ENCODE measurements at regions not wholly inside any gene's neighbourhood (a gene's known extent, or its start where the extent isn't known, plus 50 kb on each side); places are given as distances from the start of the nearest gene placed in this dataset.

DNA sequence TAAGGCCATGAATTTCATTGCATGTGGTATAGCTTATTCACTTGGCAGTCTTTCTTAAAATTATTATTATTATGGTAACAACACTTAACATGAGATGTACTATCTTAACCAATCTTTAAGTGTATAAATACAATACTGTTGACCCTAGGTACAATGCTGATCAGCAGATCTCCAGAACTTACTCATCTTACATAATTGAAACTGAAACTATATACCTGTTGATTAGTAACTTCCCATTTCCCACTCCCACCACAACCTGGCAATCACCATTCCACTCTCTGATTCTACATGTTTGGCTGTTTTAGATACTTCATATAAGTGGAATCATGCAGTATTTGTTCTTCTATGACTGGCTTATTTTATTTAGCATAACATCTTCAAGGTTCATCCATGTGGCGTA is 150.2 kb upstream of the POU2AF2 start:
- H3K27me3 Mint-ChIP-seq (ENCODE audit: low read depth): peaks cover 4% of the 10 kb centered on the region
- H3K9me3 Mint-ChIP-seq: peaks cover under 1% of the 10 kb centered on the region
- H3K36me3 Mint-ChIP-seq: no peaks in the 10 kb centered on the region
- H3K4me1 Mint-ChIP-seq: peaks cover 2% of the 10 kb centered on the region
- TF ChIP-seq, protein P1, sequence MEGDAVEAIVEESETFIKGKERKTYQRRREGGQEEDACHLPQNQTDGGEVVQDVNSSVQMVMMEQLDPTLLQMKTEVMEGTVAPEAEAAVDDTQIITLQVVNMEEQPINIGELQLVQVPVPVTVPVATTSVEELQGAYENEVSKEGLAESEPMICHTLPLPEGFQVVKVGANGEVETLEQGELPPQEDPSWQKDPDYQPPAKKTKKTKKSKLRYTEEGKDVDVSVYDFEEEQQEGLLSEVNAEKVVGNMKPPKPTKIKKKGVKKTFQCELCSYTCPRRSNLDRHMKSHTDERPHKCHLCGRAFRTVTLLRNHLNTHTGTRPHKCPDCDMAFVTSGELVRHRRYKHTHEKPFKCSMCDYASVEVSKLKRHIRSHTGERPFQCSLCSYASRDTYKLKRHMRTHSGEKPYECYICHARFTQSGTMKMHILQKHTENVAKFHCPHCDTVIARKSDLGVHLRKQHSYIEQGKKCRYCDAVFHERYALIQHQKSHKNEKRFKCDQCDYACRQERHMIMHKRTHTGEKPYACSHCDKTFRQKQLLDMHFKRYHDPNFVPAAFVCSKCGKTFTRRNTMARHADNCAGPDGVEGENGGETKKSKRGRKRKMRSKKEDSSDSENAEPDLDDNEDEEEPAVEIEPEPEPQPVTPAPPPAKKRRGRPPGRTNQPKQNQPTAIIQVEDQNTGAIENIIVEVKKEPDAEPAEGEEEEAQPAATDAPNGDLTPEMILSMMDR (IDR thresholded peaks at IDR 0.05; ENCODE audit: unreplicated experiment): no peak
- H3K27ac Mint-ChIP-seq: no peak overlapping the region
- DNase-seq (ENCODE audit: low spot score in 2 of 2, unreplicated experiment in 2 of 2): no peak
- H3K4me3 Mint-ChIP-seq: no peak overlapping the region

- Mint-ChIP-seq H3K4me3 (no peak overlapping the region), H3K4me1 (peaks cover 2% of the 10 kb centered on the region), H3K36me3 (no peaks in the 10 kb centered on the region), H3K9me3 (no peaks in the 10 kb centered on the region), H3K27ac (no peak overlapping the region), H3K27me3 (ENCODE audit: low read depth) (peaks cover 6% of the 10 kb centered on the region)
- TF ChIP-seq, protein P1 (IDR thresholded peaks at IDR 0.05; ENCODE audit: unreplicated experiment): no peak
- no peak for DNase-seq (ENCODE audit: low spot score in 2 of 2, unreplicated experiment in 2 of 2)
Measured at GRCh38 chr11:111093061-111093460, 152.5 kb upstream of the POU2AF2 start.

- no peak for DNase-seq (ENCODE audit: low spot score in 2 of 2, unreplicated experiment in 2 of 2)
- Mint-ChIP-seq H3K27ac (no peak overlapping the region), H3K4me3 (no peak overlapping the region), H3K4me1 (no peaks in the 10 kb centered on the region), H3K27me3 (ENCODE audit: low read depth) (peaks cover 6% of the 10 kb centered on the region), H3K9me3 (no peaks in the 10 kb centered on the region), H3K36me3 (no peaks in the 10 kb centered on the region)
- TF ChIP-seq, protein P1 (IDR thresholded peaks at IDR 0.05; ENCODE audit: unreplicated experiment): no peak
Measured at GRCh38 chr11:111091321-111091938, 154.1 kb upstream of the POU2AF2 start.

DNA sequence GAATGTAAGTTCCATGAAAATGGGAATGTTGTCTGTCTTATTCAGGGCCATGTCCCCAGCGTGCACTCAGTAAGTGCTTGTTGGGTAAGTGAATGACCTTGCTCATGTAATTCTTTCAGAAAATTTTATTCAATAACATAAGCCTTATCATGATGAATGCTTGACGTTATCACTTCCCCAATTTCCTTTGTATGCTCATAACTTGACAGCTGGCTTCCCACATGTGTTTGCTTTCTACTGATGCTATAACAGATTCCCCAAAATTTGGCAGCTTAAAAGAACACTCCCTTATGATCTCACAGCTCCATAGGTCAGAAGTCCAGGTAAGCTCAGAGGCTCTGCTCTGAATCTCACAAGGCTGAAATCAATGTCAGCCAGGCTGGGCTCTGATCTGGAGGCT is 155.8 kb upstream of the POU2AF2 start:
- TF ChIP-seq, protein P1 (IDR thresholded peaks at IDR 0.05; ENCODE audit: unreplicated experiment): no peak
- H3K9me3 Mint-ChIP-seq: no peaks in the 10 kb centered on the region
- H3K36me3 Mint-ChIP-seq: no peaks in the 10 kb centered on the region
- H3K27ac Mint-ChIP-seq: no peak overlapping the region
- no peak for DNase-seq (ENCODE audit: low spot score in 2 of 2, unreplicated experiment in 2 of 2)
- no peak overlapping the region for H3K4me3 Mint-ChIP-seq
- H3K4me1 Mint-ChIP-seq: no peaks in the 10 kb centered on the region
- H3K27me3 Mint-ChIP-seq (ENCODE audit: low read depth): peaks cover 6% of the 10 kb centered on the region

GRCh38 chr11:111088847-111089355 is 156.6 kb upstream of the POU2AF2 start:
- TF ChIP-seq, protein P1 (IDR thresholded peaks at IDR 0.05; ENCODE audit: unreplicated experiment): no peak
- peaks cover 6% of the 10 kb centered on the region for H3K27me3 Mint-ChIP-seq (ENCODE audit: low read depth)
- H3K9me3 Mint-ChIP-seq: no peaks in the 10 kb centered on the region
- H3K4me3 Mint-ChIP-seq: no peak overlapping the region
- H3K4me1 Mint-ChIP-seq: no peaks in the 10 kb centered on the region
- H3K36me3 Mint-ChIP-seq: no peaks in the 10 kb centered on the region
- no peak overlapping the region for H3K27ac Mint-ChIP-seq
- no peak for DNase-seq (ENCODE audit: low spot score in 2 of 2, unreplicated experiment in 2 of 2)

Data from mesothelial cell of epicardium (in vitro differentiated cells).